ENCODE measurements at regions not wholly inside any gene's neighbourhood (a gene's known extent, or its start where the extent isn't known, plus 50 kb on each side); places are given as distances from the start of the nearest gene placed in this dataset.

GRCh38 chr7:45974540-45975360 lies 53.7 kb upstream of the IGFBP3 start:
- no peak for DNase-seq

- DNase-seq, result no peak
Measured at GRCh38 chr7:45973725-45974532, 52.9 kb upstream of the IGFBP3 start.

DNA sequence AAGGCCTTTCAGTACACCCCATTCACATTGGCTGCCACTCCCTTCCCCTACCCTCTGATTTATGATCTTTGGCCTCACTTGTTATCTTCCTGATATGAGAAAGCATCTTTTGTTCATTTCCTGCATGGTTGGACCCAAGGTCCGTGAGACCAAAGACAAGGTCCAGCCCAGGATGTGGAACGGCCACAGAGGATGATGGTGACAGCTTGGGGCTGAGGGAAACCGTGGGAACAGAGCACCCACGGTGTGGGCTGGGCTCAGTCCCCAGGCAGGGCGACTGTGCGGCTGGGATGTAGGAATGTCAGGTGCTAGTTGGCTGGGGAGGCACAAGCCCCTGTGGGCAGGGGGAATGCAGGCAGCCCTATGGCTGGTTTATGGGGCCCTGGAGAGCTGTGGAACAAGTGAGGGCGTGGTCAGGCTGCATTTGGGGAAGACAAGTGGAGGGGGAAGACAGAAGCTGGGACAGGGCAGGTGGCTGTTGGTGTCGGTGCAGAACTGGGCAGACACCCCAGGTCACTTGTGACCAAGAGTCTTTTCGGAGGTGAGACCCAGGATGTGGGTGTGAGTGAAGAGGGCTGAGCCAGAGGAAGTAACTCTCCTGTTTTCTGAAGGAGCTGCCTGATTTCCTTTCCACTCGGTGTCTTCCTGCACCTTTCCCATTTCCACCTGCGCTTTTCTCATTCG lies 51.7 kb upstream of the IGFBP3 start:
- DNase-seq, result no peak

DNA sequence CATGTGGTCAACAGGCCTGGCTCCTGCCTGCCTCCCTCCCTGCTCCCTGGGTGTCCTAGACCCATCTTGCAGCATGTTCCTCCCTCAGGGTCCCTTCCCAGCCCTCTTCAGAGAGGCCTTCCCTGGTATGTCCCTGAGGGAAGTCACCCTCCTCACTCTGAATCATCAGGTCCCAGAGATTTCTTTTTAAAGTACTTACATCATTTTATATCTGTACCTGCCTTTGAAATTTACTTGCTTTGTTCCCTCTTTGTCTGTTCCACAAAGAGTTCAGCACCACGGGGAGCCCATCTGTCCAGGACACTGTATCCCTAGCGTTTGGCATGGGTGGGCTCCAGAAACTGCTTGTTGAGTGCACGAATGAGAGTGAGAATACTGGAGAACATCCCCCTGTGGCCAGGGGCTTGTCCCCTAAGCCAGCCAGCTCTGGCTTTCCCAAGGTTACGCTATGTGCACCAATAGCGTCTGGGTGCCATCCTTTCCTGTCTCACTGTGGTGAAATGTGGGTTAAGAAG lies 50.6 kb upstream of the IGFBP3 start:
- no peak for DNase-seq

DNA sequence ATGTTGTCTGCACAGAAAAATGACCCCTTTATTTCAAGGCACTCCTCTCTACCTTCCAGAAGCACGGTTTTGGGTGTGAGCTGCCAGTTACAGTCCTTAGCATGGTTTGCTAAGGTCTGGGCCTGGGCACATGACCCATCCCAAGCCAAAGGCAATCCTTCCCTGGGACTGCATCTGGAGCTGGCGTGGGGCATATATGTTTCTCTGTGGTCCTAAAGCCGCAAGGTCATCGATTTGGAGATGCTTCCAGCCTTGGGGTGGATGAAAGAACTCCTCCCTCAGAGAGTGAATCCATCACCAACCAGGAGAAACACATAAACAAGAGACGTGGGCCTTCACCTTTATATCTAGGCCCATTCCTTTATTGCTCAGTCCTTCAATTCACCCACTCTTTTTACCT lies 50.1 kb upstream of the IGFBP3 start:
- no peak for DNase-seq
